ENCODE measurements at regions not wholly inside any gene's neighbourhood (a gene's known extent, or its start where the extent isn't known, plus 50 kb on each side); places are given as distances from the start of the nearest gene placed in this dataset.

DNA sequence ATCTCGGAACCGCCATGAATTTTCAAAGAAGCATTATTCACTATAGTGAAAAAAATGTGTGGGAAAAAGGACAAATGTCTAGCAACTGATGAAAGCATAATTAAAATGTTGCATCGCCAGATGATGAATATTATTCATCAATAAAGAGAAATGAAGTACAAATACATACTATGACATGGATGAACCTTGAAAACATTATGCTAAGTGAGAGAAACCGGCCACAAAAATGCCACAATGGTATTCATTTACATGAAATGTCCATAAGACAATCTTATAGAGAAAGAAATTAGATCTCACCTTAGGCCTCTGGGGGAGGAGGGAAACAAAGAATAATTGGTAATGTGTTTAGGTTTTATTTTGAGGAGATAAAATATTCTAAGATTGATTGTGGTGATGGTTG, 645.0 kb downstream of the EFNB2 start:
- H3K4me1 ChIP-seq (ENCODE audit: control insufficient read depth, extremely low read depth, insufficient read depth, low read length) = no peaks in the 10 kb centered on the region

GRCh38 chr13:105878119-105878700, 657.3 kb downstream of the EFNB2 start:
- Histone ChIP-seq H4K20me1 (ENCODE audit: control insufficient read depth, extremely low read depth, insufficient read depth, low read length) (no peaks in the 10 kb centered on the region), H3K4me1 (ENCODE audit: control insufficient read depth, extremely low read depth, insufficient read depth, low read length) (no peaks in the 10 kb centered on the region), H3K4me2 (ENCODE audit: extremely low read depth, insufficient read depth, low read length) (no peak overlapping the region), H3K36me3 (ENCODE audit: control insufficient read depth, insufficient read depth, low read length) (no peaks in the 10 kb centered on the region), H3K27me3 (ENCODE audit: control insufficient read depth, insufficient read depth, low read length) (no peaks in the 10 kb centered on the region), H3K9ac (ENCODE audit: insufficient read depth, low read length) (no peak overlapping the region), H3K79me2 (ENCODE audit: control insufficient read depth, insufficient read depth, low read length) (no peaks in the 10 kb centered on the region), H3K9me3 (ENCODE audit: control insufficient read depth, insufficient read depth, low read depth, low read length) (no peaks in the 10 kb centered on the region), H3K27ac (ENCODE audit: insufficient read depth, low read length) (no peak overlapping the region), H2AFZ (ENCODE audit: low read length) (no peak overlapping the region), H3K4me3 (replicated peaks in 1 of 4; ENCODE audit: control extremely low read depth in 1 of 4, insufficient read depth in 1 of 4, low read depth in 3 of 4, low read length in 4 of 4) (no peak overlapping the region)
- TF ChIP-seq EZH2 (IDR thresholded peaks at IDR 0.05; ENCODE audit: low read length, missing control alignments) = no peak
- TF ChIP-seq, protein P1, sequence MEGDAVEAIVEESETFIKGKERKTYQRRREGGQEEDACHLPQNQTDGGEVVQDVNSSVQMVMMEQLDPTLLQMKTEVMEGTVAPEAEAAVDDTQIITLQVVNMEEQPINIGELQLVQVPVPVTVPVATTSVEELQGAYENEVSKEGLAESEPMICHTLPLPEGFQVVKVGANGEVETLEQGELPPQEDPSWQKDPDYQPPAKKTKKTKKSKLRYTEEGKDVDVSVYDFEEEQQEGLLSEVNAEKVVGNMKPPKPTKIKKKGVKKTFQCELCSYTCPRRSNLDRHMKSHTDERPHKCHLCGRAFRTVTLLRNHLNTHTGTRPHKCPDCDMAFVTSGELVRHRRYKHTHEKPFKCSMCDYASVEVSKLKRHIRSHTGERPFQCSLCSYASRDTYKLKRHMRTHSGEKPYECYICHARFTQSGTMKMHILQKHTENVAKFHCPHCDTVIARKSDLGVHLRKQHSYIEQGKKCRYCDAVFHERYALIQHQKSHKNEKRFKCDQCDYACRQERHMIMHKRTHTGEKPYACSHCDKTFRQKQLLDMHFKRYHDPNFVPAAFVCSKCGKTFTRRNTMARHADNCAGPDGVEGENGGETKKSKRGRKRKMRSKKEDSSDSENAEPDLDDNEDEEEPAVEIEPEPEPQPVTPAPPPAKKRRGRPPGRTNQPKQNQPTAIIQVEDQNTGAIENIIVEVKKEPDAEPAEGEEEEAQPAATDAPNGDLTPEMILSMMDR (conservative IDR thresholded peaks at IDR 0.05 in 1 of 2, IDR thresholded peaks at IDR 0.05 in 1 of 2; ENCODE audit: low read depth in 1 of 2, low read length in 2 of 2) = no peak
- DNase-seq (ENCODE audit: low read depth in 2 of 2) = no peak

More for the DNA sequence above, 645.0 kb downstream of the EFNB2 start:
- Histone ChIP-seq H3K27ac (ENCODE audit: insufficient read depth, low read length) (no peak overlapping the region), H3K36me3 (ENCODE audit: control insufficient read depth, insufficient read depth, low read length) (no peaks in the 10 kb centered on the region), H4K20me1 (ENCODE audit: control insufficient read depth, extremely low read depth, insufficient read depth, low read length) (no peaks in the 10 kb centered on the region), H3K9me3 (ENCODE audit: control insufficient read depth, insufficient read depth, low read depth, low read length) (no peaks in the 10 kb centered on the region), H3K27me3 (ENCODE audit: control insufficient read depth, insufficient read depth, low read length) (no peaks in the 10 kb centered on the region), H3K9ac (ENCODE audit: insufficient read depth, low read length) (no peak overlapping the region), H3K79me2 (ENCODE audit: control insufficient read depth, insufficient read depth, low read length) (no peaks in the 10 kb centered on the region), H3K4me3 (replicated peaks in 1 of 4; ENCODE audit: control extremely low read depth in 1 of 4, insufficient read depth in 1 of 4, low read depth in 3 of 4, low read length in 4 of 4) (no peak overlapping the region), H3K4me2 (ENCODE audit: extremely low read depth, insufficient read depth, low read length) (no peak overlapping the region), H2AFZ (ENCODE audit: low read length) (no peak overlapping the region)
- TF ChIP-seq, protein P1 (conservative IDR thresholded peaks at IDR 0.05 in 1 of 2, IDR thresholded peaks at IDR 0.05 in 1 of 2; ENCODE audit: low read depth in 1 of 2, low read length in 2 of 2) = no peak
- no peak for TF ChIP-seq EZH2 (IDR thresholded peaks at IDR 0.05; ENCODE audit: low read length, missing control alignments)
- no peak for DNase-seq (ENCODE audit: low read depth in 2 of 2)

DNA sequence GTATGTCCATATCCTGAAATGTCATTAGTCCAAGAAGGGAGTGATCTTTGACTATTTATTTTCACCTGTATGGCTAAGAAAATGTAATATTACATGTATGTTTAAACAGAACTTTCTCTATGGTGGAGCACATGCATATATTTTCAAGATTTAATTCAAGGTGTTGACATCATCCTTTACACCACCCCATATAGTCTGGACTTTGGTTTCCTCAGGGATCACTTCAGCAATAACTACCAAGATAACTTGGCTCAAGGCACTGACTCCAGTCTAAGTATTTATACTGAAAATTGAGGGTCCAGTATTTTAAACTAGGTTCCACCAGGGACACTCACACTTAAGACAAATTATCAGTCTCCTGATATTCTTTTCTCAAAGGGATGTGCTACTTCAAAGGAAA, 660.6 kb downstream of the EFNB2 start:
- Histone ChIP-seq H3K4me3 (replicated peaks in 1 of 4; ENCODE audit: control extremely low read depth in 1 of 4, insufficient read depth in 1 of 4, low read depth in 3 of 4, low read length in 4 of 4) (no peak overlapping the region), H2AFZ (ENCODE audit: low read length) (no peak overlapping the region), H3K27ac (ENCODE audit: insufficient read depth, low read length) (no peak overlapping the region), H3K36me3 (ENCODE audit: control insufficient read depth, insufficient read depth, low read length) (no peaks in the 10 kb centered on the region), H3K9ac (ENCODE audit: insufficient read depth, low read length) (no peak overlapping the region), H3K27me3 (ENCODE audit: control insufficient read depth, insufficient read depth, low read length) (no peaks in the 10 kb centered on the region), H4K20me1 (ENCODE audit: control insufficient read depth, extremely low read depth, insufficient read depth, low read length) (no peaks in the 10 kb centered on the region), H3K4me1 (ENCODE audit: control insufficient read depth, extremely low read depth, insufficient read depth, low read length) (no peaks in the 10 kb centered on the region), H3K9me3 (ENCODE audit: control insufficient read depth, insufficient read depth, low read depth, low read length) (no peaks in the 10 kb centered on the region), H3K4me2 (ENCODE audit: extremely low read depth, insufficient read depth, low read length) (no peak overlapping the region), H3K79me2 (ENCODE audit: control insufficient read depth, insufficient read depth, low read length) (no peaks in the 10 kb centered on the region)
- TF ChIP-seq, protein P1 (conservative IDR thresholded peaks at IDR 0.05 in 1 of 2, IDR thresholded peaks at IDR 0.05 in 1 of 2; ENCODE audit: low read depth in 1 of 2, low read length in 2 of 2) = no peak
- TF ChIP-seq EZH2 (IDR thresholded peaks at IDR 0.05; ENCODE audit: low read length, missing control alignments) = no peak
- DNase-seq (ENCODE audit: low read depth in 2 of 2) = no peak
